ENCODE measurements at regions not wholly inside any gene's neighbourhood (a gene's known extent, or its start where the extent isn't known, plus 50 kb on each side); places are given as distances from the start of the nearest gene placed in this dataset.
A peak's percentile ranks its signal among the peaks of the same experiment; 100 is the strongest.

- Histone ChIP-seq H3K36me3 (ENCODE audit: control insufficient read depth in 2 of 2, extremely low read depth in 1 of 2, insufficient read depth in 1 of 2, low read length in 1 of 2) (no peaks in the 10 kb centered on the region), H3K9me3 (no peaks in the 10 kb centered on the region), H3K4me1 (ENCODE audit: control insufficient read depth in 1 of 2, extremely low read depth in 1 of 2, insufficient read depth in 2 of 2, low read length in 2 of 2) (peaks cover 8 to 22% of the 10 kb centered on the region in 2 experiments), H3K27ac (ENCODE audit: low read length) (no peak overlapping the region), H3K27me3 (replicated peaks in 1 of 2; ENCODE audit: control insufficient read depth in 2 of 2, extremely low read depth in 1 of 2, insufficient read depth in 2 of 2, low read length in 1 of 2) (peaks cover 0 to 31% of the 10 kb centered on the region in 2 experiments), H3K4me3 (ENCODE audit: control insufficient read depth in 1 of 2, extremely low read depth in 1 of 2, low read length in 1 of 2) (no peak overlapping the region)
- Mint-ChIP-seq H3K27ac (no peak overlapping the region), H3K27me3 (peaks cover 4 to 18% of the 10 kb centered on the region in 2 donors), H3K36me3 (no peaks in the 10 kb centered on the region), H3K4me1 (peaks cover 13 to 20% (median 17%) of the 10 kb centered on the region in 3 donors), H3K9me3 (no peaks in the 10 kb centered on the region), H3K4me3 (no peak overlapping the region)
- DNase-seq (no peak), ATAC-seq (replicated peaks in 1 of 4) (no peak)
- CTCF ChIA-PET: interaction anchor here in 1 of 2 donors (0.7 kb wide), 1 partner anchor 574 kb away, joined by 7 read pairs; no protein-coding TSS in a partner anchor
- POLR2A ChIA-PET: interaction anchor here in 1 of 2 donors (0.5 to 0.7 kb wide), 2 partner anchors 30 to 301 kb away, joined by 3 to 5 read pairs; no protein-coding TSS in a partner anchor
- 82% methylated on average over 5 of the region's 6 CpGs for WGBS (ENCODE audit: insufficient coverage)
Measured at GRCh38 chr2:42964439-42965083, 172.2 kb upstream of the HAAO start.

DNA sequence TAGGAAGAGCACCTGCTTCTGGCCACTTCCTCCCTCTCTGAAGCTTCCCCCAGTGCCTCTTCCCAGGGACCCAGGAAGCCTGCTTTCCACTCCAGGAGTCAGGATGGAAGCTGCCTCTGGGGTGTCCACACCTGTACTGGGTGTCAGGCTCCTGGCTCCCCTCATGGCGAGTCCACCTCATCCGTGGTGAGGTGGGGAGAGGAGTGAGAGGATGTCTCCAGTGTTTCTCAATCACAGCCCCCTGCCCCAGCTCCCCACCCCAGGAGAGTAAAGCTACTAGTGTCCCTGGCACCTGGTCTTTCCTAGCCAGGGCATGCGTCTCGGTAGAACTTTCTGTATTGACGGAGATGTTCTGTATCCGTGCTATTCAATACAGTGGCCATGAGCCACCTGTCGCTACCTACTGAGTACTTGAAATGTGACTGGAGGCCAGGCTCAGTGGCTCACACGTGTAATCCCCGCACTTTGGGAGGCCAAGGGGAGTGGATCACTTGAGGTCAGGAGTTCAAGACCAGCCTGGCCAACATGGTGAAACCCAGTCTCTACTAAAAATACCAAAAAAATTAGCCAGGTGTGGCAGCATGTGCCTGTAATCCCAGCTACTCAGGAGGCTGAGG, 171.2 kb upstream of the HAAO start:
- Mint-ChIP-seq H3K27ac (no peak overlapping the region), H3K4me1 (peaks cover 13 to 20% (median 17%) of the 10 kb centered on the region in 3 donors), H3K27me3 (peaks cover 4 to 18% of the 10 kb centered on the region in 2 donors), H3K4me3 (no peak overlapping the region), H3K9me3 (no peaks in the 10 kb centered on the region), H3K36me3 (no peaks in the 10 kb centered on the region)
- no peak overlapping the region for H3K27ac ChIP-seq (ENCODE audit: low read length)
- 98% methylated on average over 7 of the region's 9 CpGs for WGBS (ENCODE audit: insufficient coverage)
- ChIA-PET POLR2A (no interaction called here), CTCF (interaction anchor here in 1 of 2 donors (1.5 kb wide), 1 partner anchor 17 kb away, joined by 13 read pairs; no protein-coding TSS in a partner anchor)
- H3K4me3 ChIP-seq (ENCODE audit: control insufficient read depth in 1 of 2, extremely low read depth in 1 of 2, low read length in 1 of 2): no peak overlapping the region
- H3K4me1 ChIP-seq (ENCODE audit: control insufficient read depth in 1 of 2, extremely low read depth in 1 of 2, insufficient read depth in 2 of 2, low read length in 2 of 2): peaks cover 8 to 22% of the 10 kb centered on the region in 2 experiments
- ATAC-seq (replicated peaks in 1 of 4) (no peak), DNase-seq (no peak)
- peaks cover 0 to 31% of the 10 kb centered on the region in 2 experiments for H3K27me3 ChIP-seq (replicated peaks in 1 of 2; ENCODE audit: control insufficient read depth in 2 of 2, extremely low read depth in 1 of 2, insufficient read depth in 2 of 2, low read length in 1 of 2)
- no peaks in the 10 kb centered on the region for H3K9me3 ChIP-seq
- H3K36me3 ChIP-seq (ENCODE audit: control insufficient read depth in 2 of 2, extremely low read depth in 1 of 2, insufficient read depth in 1 of 2, low read length in 1 of 2): no peaks in the 10 kb centered on the region

DNA sequence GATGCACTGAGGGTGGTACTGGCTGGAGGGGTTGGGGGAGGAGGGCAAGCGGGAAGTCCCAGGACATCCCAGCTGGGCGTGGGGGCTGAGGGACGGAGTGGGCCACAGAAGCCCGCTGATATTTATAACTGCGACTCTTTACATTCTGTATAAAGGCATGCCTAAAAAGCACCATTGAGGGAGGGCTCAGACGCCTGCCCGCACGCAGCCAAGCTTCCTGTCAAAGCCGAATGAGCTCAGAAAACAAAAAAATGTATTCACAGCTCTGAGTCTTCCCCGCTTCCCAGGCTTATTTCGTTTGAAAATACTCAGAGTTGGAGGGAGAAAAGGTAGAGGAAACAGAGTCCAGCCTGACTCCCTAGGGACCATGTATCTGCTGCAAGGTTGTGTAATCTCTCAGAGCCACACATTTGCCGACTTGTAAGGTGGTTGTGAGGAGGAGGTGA, 170.1 kb upstream of the HAAO start:
- peaks cover 8 to 22% of the 10 kb centered on the region in 2 experiments for H3K4me1 ChIP-seq (ENCODE audit: control insufficient read depth in 1 of 2, extremely low read depth in 1 of 2, insufficient read depth in 2 of 2, low read length in 2 of 2)
- no peaks in the 10 kb centered on the region for H3K9me3 Mint-ChIP-seq
- peaks cover 13 to 20% (median 17%) of the 10 kb centered on the region in 3 donors for H3K4me1 Mint-ChIP-seq
- H3K27me3 Mint-ChIP-seq: peaks cover 4 to 18% of the 10 kb centered on the region in 2 donors
- H3K27ac Mint-ChIP-seq: no peak overlapping the region
- H3K36me3 Mint-ChIP-seq: no peaks in the 10 kb centered on the region
- 0% methylated on average over 2 of the region's 12 CpGs for WGBS (ENCODE audit: insufficient coverage)
- DNase-seq (peak in 11 of 35 experiments; percentile 6 to 38 (median 20)), ATAC-seq (replicated peaks in 1 of 4) (peak; percentile 44 to 81 (median 48))
- peaks cover 0 to 35% of the 10 kb centered on the region in 2 experiments for H3K27me3 ChIP-seq (replicated peaks in 1 of 2; ENCODE audit: control insufficient read depth in 2 of 2, extremely low read depth in 1 of 2, insufficient read depth in 2 of 2, low read length in 1 of 2)
- no peaks in the 10 kb centered on the region for H3K36me3 ChIP-seq (ENCODE audit: control insufficient read depth in 2 of 2, extremely low read depth in 1 of 2, insufficient read depth in 1 of 2, low read length in 1 of 2)
- H3K4me3 Mint-ChIP-seq: peak overlapping the region in 1 of 3 donors; percentile 52
- H3K4me3 ChIP-seq (ENCODE audit: control insufficient read depth in 1 of 2, extremely low read depth in 1 of 2, low read length in 1 of 2): peak overlapping the region in 1 of 2 donors; percentile 40
- POLR2A ChIA-PET: no interaction called here
- no peak overlapping the region for H3K27ac ChIP-seq (ENCODE audit: low read length)
- no peaks in the 10 kb centered on the region for H3K9me3 ChIP-seq
- CTCF ChIA-PET: interaction anchor here (0.8 to 1.5 kb wide), 3 partner anchors 16 to 186 kb away, joined by 3 to 13 read pairs (median 3); no protein-coding TSS in a partner anchor

GRCh38 chr2:42961961-42962360, 169.6 kb upstream of the HAAO start:
- no peaks in the 10 kb centered on the region for H3K9me3 ChIP-seq
- peaks cover 8 to 22% of the 10 kb centered on the region in 2 experiments for H3K4me1 ChIP-seq (ENCODE audit: control insufficient read depth in 1 of 2, extremely low read depth in 1 of 2, insufficient read depth in 2 of 2, low read length in 2 of 2)
- no peak for ATAC-seq (replicated peaks in 1 of 4)
- H3K4me3 ChIP-seq (ENCODE audit: control insufficient read depth in 1 of 2, extremely low read depth in 1 of 2, low read length in 1 of 2): no peak overlapping the region
- WGBS (ENCODE audit: insufficient coverage): no CpG with 5 or more reads among the region's 7 CpGs
- Mint-ChIP-seq H3K9me3 (no peaks in the 10 kb centered on the region), H3K36me3 (no peaks in the 10 kb centered on the region), H3K4me3 (peak overlapping the region in 1 of 3 donors; percentile 52), H3K4me1 (peaks cover 13 to 20% (median 17%) of the 10 kb centered on the region in 3 donors), H3K27me3 (peaks cover 4 to 18% of the 10 kb centered on the region in 2 donors), H3K27ac (no peak overlapping the region)
- CTCF ChIA-PET: interaction anchor here (0.8 to 1.5 kb wide), 3 partner anchors 16 to 187 kb away, joined by 3 to 13 read pairs (median 3); no protein-coding TSS in a partner anchor
- no peak overlapping the region for H3K27ac ChIP-seq (ENCODE audit: low read length)
- POLR2A ChIA-PET: no interaction called here
- H3K36me3 ChIP-seq (ENCODE audit: control insufficient read depth in 2 of 2, extremely low read depth in 1 of 2, insufficient read depth in 1 of 2, low read length in 1 of 2): no peaks in the 10 kb centered on the region
- no peak for DNase-seq
- H3K27me3 ChIP-seq (replicated peaks in 1 of 2; ENCODE audit: control insufficient read depth in 2 of 2, extremely low read depth in 1 of 2, insufficient read depth in 2 of 2, low read length in 1 of 2): peaks cover 0 to 35% of the 10 kb centered on the region in 2 experiments

DNA sequence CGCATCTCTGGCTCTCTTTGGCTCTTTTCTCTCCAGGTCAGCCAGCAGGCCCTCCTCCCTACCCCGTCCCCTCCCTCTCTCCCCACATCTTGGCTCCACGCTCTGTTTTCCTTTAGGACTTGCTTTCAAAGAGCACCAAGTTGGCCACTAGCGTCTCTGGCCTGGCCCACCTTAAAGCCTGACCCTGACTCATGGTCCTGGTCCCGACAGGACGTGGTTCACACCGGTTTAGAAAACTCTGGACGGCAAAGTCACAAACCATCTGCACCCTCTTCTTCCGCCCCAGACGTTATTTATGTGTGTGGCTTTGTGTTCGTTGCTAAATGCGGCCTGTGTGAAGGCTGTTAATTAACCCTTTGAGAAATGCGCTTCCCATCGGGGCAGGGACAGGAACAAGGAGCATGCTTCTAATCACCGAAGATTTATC, 169.0 kb upstream of the HAAO start:
- H3K9me3 Mint-ChIP-seq: no peaks in the 10 kb centered on the region
- Histone ChIP-seq H3K36me3 (ENCODE audit: control insufficient read depth in 2 of 2, extremely low read depth in 1 of 2, insufficient read depth in 1 of 2, low read length in 1 of 2) (no peaks in the 10 kb centered on the region), H3K4me1 (ENCODE audit: control insufficient read depth in 1 of 2, extremely low read depth in 1 of 2, insufficient read depth in 2 of 2, low read length in 2 of 2) (peaks cover 8 to 22% of the 10 kb centered on the region in 2 experiments), H3K4me3 (ENCODE audit: control insufficient read depth in 1 of 2, extremely low read depth in 1 of 2, low read length in 1 of 2) (no peak overlapping the region), H3K27me3 (replicated peaks in 1 of 2; ENCODE audit: control insufficient read depth in 2 of 2, extremely low read depth in 1 of 2, insufficient read depth in 2 of 2, low read length in 1 of 2) (peaks cover 0 to 35% of the 10 kb centered on the region in 2 experiments), H3K9me3 (no peaks in the 10 kb centered on the region), H3K27ac (ENCODE audit: low read length) (no peak overlapping the region)
- POLR2A ChIA-PET: no interaction called here
- no peak for DNase-seq
- ATAC-seq (replicated peaks in 1 of 4): no peak
- 68% methylated on average over 8 of the region's 15 CpGs for WGBS (ENCODE audit: insufficient coverage)
- no peaks in the 10 kb centered on the region for H3K36me3 Mint-ChIP-seq
- H3K27ac Mint-ChIP-seq: peak overlapping the region in 1 of 2 donors; percentile 78
- H3K4me1 Mint-ChIP-seq: peaks cover 13 to 20% (median 17%) of the 10 kb centered on the region in 3 donors
- H3K4me3 Mint-ChIP-seq: peak overlapping the region in 1 of 3 donors; percentile 52
- CTCF ChIA-PET: no interaction called here
- peaks cover 4 to 18% of the 10 kb centered on the region in 2 donors for H3K27me3 Mint-ChIP-seq

- WGBS (ENCODE audit: insufficient coverage): 88% methylated on average over 6 of the region's 6 CpGs
- peaks cover 0 to 35% of the 10 kb centered on the region in 2 experiments for H3K27me3 ChIP-seq (replicated peaks in 1 of 2; ENCODE audit: control insufficient read depth in 2 of 2, extremely low read depth in 1 of 2, insufficient read depth in 2 of 2, low read length in 1 of 2)
- H3K4me1 ChIP-seq (ENCODE audit: control insufficient read depth in 1 of 2, extremely low read depth in 1 of 2, insufficient read depth in 2 of 2, low read length in 2 of 2): peaks cover 8 to 22% of the 10 kb centered on the region in 2 experiments
- POLR2A ChIA-PET: no interaction called here
- CTCF ChIA-PET: no interaction called here
- DNase-seq (no peak), ATAC-seq (replicated peaks in 1 of 4) (no peak)
- Mint-ChIP-seq H3K9me3 (no peaks in the 10 kb centered on the region), H3K4me1 (peaks cover 13 to 20% (median 17%) of the 10 kb centered on the region in 3 donors), H3K27ac (no peak overlapping the region), H3K27me3 (peaks cover 4 to 18% of the 10 kb centered on the region in 2 donors), H3K4me3 (no peak overlapping the region), H3K36me3 (no peaks in the 10 kb centered on the region)
- no peaks in the 10 kb centered on the region for H3K36me3 ChIP-seq (ENCODE audit: control insufficient read depth in 2 of 2, extremely low read depth in 1 of 2, insufficient read depth in 1 of 2, low read length in 1 of 2)
- H3K4me3 ChIP-seq (ENCODE audit: control insufficient read depth in 1 of 2, extremely low read depth in 1 of 2, low read length in 1 of 2): no peak overlapping the region
- no peaks in the 10 kb centered on the region for H3K9me3 ChIP-seq
- H3K27ac ChIP-seq (ENCODE audit: low read length): no peak overlapping the region
Measured at GRCh38 chr2:42960842-42961180, 168.4 kb upstream of the HAAO start.

All from T-cell (primary cell).